NCI-H446 (cell line): ENCODE measurements at regions not wholly inside any gene's neighbourhood (a gene's known extent, or its start where the extent isn't known, plus 50 kb on each side); places are given as distances from the start of the nearest gene placed in this dataset.

Source experiments
- DNase-seq, 2 experiments: peaks; one replicate each; lab custom pipeline; 2025; lab: John Stamatoyannopoulos, UW

DNA sequence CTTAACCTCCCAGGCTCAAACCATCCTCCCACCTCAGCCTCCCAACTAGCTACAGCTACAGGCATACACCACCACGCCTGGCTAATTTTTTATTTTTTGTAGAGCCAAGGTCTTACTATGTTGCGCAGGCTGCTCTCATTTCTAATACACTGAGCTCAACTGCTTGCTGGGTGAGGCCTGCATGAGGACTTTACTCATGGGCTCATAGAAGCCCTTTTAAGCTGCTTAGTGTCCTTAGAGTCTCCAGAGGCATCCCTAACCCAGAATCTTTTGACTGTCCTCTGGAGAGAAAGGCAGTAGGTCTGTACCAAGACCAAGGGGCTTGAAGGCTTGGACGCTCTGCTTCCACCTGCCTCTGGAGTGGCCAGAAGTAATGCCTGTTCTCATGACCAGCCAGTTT is 141.6 kb downstream of the TM9SF2 start:
- DNase-seq, result no peak

DNA sequence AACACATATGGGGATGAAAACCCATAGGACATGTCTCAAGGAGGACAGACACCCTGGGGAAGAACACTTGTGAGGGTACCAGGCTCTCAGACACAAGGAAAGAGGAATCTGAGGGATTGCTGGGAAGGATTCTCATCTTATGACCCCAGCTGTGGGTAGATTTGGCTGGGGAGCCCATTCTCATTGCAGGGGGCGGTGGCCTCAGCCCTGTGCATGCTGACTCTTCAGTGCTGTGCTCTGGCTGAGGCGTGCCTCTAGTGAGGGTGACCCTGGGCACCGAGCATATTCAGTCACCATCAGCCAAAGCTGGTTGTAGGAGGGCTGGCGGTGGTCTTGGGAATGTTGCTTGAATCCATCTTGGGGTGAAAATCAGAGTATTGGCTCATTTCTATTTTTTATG is 140.7 kb downstream of the TM9SF2 start:
- DNase-seq, result no peak

DNA sequence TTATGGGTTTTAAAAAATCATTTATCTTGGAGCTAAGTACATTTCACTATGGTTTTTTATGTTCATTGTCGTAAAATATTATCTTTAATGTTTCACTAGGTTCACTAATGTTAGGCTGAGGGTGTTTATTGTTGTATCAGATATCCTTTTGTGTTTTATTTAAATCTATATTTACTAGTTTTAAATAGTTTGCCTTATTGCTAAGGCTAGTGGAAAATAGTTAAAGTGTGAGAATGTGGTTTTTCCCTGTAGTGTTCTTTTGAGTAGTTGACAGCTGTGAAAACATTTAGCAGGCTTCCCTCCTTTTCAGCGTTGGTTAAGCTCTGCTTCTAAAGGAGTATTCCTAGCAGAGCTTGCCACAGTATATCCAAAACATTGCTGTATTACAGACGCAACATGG is 139.0 kb downstream of the TM9SF2 start:
- DNase-seq, result no peak

DNA sequence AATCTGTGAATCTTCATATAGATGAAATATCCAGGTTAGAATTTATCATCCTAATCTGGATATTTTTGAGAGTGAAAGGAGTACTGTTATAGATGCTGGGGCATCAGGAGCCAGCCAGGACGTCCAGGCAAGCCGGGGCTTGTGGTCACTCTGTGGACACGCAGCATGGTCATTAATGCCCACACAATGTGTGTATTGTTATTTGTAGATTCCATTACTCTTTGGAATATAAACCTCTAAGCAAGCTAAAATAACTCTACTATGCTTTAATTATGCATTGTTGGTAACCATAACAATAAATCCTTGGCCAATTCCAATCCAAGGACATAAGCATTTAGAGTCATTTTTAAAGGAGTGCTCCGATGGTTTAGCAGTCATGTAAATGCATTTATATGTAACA is 137.9 kb downstream of the TM9SF2 start:
- DNase-seq, result no peak

DNA sequence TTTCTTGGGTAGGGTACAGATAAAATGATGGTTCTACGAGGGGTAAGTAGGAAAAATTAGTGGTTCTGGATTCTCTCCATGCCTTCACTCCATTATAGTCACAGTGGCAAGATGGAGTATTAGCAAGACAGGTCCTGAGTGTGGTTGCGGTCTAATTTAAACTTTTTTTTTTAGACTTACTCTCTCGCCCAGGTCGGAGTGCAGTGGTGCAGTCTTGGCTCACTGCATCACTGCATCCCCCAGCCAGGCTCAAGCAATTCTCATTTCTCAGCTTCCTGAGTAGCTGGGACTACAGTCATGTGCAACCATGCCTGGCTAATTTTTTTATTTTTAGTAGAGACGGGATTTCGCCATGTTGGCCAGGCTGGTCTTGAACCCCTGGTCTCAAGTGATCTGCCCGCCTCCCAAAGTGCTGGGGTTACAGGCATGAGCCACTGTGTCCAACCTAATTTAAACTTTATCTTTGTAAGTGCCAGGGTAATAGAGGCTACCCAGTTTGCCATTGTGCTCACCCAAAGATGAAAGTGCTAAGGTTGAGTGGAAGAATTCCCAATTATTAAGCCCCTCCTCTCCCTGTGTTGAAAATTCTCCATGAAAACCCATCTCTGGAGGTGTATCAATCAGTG is 135.6 kb downstream of the TM9SF2 start:
- DNase-seq, result no peak

DNA sequence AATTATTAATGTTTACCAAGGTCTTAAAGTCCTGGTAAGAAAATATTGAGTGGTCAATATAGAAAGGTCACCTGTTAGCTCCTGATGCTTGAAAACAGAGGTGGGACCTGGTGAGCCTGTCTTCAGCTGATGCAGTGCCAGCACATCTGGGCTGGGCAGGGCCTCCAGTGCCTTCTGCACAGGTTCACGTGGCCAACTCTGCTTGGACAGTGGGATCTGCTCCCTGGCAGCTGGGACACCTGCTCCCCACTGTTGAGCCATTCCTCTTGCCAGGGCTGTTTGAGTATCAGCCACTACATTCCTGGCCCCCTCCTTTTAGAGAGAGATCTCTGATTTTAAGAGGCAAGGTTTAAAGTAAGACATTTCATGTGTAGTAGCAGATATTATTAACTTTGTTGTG is 135.0 kb downstream of the TM9SF2 start:
- no peak for DNase-seq

DNA sequence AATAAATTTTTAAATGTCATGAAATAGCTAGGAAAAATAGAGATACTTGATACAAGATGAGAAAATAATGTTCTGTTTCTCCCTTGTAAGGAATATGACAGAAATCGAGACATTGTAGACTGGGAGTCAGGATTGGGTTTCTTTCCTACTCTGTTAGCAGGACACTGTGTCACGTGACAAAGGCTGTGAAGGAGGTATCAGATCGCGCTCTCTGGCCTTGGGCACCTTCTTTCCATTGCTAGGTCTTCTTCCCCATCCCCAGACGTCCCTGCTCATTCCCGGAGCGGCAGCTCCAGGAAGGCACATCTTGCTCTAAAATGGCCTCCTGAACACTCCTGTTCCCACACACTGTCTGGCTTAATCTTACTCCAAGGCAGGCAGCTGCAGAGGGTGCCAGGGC is 133.4 kb downstream of the TM9SF2 start:
- no peak for DNase-seq

DNA sequence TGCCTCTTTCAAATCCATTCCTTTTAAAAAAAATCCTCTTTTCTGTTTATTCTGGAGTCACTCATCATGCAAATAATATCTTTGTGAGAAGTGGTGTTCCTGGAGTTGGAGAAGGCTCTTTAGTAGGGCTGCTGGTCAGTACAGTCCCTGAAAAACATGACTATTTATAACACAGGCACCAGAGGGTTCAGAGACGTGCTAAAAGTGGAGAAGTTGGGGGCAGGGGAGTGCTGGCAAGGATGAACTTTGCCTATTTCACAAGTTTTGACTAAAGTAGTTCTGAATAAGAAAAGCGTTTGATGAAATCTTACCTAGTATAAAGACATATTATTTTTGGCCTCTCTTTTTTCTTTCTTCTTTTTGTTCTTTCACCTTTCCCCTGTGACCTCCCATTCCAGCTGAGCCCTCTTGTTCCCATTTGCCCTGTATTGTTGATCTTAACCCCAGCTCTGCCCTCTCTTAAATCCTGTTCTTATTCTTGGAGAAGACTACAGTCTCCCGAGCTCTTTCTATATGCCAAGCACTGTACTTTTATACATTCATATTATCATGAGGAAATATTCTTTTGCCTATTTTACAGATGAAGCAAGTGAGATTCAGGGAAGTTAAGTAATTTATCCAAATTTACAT is 129.1 kb downstream of the TM9SF2 start:
- no peak for DNase-seq

DNA sequence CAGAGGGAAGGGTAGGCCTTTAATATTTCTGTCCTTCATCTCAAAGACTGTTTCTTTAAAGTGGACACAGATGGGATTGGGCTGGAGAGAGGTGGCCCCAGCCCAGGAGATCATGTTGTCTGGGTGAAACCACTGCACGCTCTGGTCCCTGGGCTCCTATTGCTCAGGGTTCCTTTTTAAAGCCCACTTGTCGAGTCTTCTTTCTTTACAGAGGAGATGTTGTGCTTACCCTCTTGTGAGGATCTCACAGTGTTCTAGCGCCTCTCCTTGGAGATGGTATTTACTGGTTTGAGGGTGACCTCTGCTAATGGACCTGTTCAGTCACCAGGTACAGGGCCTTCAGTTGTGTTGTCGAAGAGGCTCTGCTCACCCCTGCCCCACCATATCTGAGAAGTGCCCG is 128.4 kb downstream of the TM9SF2 start:
- DNase-seq, result no peak

DNA sequence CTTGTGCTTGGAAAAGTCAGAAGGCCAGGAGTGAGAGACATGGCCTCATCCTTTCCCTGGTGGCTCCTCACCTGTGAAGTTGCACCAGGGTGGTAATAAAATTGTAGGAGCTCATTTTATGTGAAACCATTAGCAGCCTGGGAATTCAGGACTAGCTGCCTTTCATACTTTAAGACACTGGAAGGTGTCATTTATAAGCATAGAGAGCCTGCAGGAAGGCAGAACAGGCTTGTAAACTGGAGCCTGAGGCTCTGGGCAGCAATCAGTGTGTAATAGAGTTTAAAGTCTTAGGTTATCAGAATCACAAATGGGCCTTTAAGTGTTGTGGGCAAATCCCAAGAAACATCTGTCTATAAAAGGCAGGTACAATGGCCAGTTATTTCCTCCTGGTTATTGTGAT is 127.2 kb downstream of the TM9SF2 start:
- DNase-seq, result no peak

DNA sequence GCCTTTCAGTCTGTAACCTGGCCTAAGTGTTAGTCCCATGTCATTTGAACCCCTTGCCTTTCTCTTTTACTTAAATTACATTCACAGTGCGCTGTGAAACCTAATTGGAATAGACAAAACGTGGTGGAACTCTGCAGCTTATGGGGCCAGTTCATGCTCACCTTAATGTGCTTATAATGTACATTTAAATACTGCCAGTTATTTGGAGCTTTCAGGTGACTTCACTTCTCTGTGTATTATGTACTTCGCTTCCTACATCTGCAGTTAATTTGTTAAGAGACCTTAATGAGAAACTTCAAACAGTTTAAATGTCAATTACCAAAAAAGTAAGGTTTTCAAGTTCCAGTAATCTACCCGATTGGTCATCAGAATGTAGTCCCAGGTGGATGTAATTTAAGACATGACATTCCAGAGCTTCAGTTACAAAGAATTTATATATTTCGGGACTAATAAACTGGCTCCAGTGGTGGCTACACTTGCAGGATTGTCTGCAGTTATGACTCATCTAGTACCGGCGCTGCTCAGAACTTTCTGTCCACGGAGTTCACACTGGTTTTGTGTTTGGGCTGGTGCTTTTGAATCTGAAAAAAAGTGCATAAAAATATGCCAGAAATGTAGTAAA is 125.3 kb downstream of the TM9SF2 start:
- no peak for DNase-seq

DNA sequence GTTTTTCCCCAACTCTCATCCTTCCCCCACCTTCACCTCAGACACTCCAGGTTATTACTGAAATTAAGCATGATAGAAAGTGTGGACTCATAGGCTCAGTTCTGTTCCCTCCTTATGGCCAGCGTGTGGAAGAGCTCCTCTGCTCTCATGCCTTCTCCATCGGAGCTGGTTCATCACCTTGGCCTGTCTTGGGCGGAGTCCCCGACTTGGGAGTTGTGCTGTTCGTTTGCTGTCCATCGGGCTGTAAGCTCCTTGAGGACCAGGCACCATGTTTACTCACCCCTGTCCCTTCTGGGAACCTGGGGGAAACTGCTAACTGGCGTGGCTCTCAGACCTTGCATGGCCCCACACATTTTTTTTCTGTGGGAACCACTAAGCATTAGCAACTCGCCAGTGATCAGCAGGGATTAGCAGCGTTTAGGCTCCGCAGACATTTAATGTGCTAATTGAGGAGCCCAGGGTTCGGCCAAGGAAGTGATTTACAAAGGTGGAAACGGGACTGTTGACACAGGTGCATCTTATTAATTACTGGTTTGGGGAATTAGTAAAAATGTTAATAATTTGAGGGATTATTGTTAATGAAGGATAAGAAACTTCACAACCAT is 123.8 kb downstream of the TM9SF2 start:
- DNase-seq, result no peak

DNA sequence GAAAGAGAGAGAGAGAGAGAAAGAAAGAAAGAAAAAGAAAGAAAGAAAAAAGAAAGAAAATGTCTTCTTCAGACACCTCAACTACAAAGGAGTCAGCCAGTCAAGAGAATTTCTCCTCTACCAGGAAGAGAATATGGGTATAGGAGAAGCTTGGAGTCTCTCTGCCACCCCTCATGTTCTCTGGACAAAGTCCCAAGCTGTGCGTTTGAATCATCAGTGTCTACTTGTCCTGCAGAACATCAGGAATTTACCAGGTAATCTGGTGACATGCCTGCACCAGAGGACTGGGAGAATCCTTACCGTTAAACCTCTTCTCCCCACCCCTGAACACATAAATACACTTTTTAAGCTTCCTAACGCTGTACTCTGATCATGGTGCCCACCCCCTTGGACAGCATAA is 119.5 kb downstream of the TM9SF2 start:
- no peak for DNase-seq

DNA sequence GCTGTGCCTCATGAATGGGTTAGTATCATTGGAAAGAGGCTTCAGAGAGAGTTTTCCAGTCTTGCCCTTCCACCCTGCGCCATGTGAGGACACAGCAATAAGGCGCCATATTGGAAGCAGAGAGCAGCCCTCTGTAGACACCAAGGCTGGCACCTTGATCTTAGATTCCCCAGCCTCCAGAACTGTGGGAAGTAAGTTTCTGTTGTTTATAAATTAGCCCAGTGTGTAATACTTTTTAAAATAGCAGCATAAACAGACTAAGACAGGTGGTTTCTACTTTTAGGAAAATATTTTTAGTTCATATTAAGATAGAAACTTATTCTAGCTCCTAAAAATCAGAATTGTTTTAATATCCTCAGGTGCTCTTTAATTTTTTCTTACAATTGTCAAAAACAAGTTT is 117.9 kb downstream of the TM9SF2 start:
- no peak for DNase-seq

DNA sequence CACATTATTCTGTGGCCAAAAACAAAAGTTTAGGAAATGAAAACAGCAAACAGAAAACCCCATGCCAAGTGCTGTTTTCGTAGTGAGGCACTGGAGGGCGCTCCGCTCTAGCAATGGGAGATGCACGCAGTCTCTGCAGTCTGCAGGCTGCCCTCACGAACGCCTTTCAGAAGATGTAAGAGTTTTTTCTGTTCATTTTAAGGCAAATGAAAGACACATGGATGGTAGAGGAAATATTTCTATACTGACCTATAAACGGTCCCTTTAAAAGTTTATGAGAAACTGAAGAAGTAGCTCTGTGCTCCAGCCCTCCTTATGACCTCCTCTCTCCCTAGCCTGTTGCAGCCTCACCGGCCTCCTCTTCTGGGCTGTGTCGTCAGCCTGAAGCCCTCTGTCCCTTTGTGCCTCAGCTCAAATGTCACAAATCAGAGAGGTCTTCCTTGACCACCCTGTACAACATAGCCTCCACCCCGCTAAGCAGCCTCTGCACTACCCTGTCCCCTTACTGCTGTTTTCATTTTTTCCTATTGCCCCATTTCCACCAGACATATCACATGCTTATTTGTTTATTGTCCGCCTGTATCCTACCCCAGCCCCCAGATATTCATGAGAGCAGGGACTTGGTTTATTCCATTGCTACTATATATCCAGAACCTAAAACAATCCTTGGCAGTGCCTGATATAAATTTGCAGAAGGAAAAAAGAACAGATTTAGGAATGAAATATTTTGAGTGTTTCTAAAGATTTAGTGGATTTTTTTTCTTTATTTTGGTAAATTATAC is 116.4 kb downstream of the TM9SF2 start:
- peak in 1 of 2 experiments; percentile 74 for DNase-seq

DNA sequence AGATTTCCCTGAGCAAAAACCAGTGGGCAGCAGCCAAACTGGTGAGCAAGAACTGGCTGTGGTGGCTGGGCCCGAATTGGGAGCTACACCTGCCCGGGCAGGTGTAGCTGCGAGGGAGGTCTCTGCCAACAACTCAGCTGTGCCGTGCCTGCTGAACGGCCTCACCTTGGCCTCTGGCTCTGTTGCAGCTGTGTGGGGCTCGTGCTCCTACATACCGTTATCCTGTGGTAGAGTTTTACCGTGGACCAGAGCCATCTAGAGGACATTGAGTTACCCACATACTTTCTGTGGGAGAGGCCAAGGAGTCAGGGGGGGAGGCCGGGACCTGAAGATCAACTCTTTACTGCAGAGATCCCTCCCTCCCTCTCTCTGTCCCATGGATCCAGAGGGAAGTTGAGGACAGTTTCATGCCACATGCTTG is 113.2 kb downstream of the TM9SF2 start:
- no peak for DNase-seq
